ENCODE measurements at regions not wholly inside any gene's neighbourhood (a gene's known extent, or its start where the extent isn't known, plus 50 kb on each side); places are given as distances from the start of the nearest gene placed in this dataset.

DNA sequence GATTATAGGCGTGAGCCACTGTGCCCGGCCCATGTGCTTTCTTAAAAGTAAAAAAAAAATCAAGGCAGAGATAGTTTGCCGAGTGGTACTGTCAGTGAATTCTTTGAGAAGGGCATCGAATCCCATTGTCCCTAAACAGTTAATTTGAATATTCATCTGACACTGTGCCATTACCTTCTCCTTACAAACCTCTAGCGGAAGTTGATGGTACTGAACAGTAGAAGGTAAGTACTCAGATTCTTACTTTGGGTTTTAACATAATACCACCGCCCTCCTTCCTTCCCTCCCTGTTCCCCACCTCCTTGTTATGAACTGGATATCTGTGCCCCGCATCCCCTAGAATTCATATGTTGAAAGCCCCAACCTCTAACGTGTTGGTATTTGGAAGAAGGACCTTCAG, 58.2 kb upstream of the CLMP start:
- H3K9me3 ChIP-seq = no peaks in the 10 kb centered on the region
- intact Hi-C loops (cut with DNase I) = no loop called here
- no peaks in the 10 kb centered on the region for H3K27me3 ChIP-seq
- 86 to 92% methylated on average over 8 of the region's 8 CpGs for WGBS, 2 donors
- no peak overlapping the region for H3K27ac ChIP-seq
- H3K36me3 ChIP-seq = no peaks in the 10 kb centered on the region
- no peak for DNase-seq
- H3K4me3 ChIP-seq (replicated peaks in 1 of 3) = no peak overlapping the region
- TF ChIP-seq, protein P1, sequence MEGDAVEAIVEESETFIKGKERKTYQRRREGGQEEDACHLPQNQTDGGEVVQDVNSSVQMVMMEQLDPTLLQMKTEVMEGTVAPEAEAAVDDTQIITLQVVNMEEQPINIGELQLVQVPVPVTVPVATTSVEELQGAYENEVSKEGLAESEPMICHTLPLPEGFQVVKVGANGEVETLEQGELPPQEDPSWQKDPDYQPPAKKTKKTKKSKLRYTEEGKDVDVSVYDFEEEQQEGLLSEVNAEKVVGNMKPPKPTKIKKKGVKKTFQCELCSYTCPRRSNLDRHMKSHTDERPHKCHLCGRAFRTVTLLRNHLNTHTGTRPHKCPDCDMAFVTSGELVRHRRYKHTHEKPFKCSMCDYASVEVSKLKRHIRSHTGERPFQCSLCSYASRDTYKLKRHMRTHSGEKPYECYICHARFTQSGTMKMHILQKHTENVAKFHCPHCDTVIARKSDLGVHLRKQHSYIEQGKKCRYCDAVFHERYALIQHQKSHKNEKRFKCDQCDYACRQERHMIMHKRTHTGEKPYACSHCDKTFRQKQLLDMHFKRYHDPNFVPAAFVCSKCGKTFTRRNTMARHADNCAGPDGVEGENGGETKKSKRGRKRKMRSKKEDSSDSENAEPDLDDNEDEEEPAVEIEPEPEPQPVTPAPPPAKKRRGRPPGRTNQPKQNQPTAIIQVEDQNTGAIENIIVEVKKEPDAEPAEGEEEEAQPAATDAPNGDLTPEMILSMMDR (IDR thresholded peaks at IDR 0.05) = no peak
- TF ChIP-seq POLR2A (IDR thresholded peaks at IDR 0.05) = no peak
- peaks cover 0 to 3% of the 10 kb centered on the region in 2 donors for H3K4me1 ChIP-seq

DNA sequence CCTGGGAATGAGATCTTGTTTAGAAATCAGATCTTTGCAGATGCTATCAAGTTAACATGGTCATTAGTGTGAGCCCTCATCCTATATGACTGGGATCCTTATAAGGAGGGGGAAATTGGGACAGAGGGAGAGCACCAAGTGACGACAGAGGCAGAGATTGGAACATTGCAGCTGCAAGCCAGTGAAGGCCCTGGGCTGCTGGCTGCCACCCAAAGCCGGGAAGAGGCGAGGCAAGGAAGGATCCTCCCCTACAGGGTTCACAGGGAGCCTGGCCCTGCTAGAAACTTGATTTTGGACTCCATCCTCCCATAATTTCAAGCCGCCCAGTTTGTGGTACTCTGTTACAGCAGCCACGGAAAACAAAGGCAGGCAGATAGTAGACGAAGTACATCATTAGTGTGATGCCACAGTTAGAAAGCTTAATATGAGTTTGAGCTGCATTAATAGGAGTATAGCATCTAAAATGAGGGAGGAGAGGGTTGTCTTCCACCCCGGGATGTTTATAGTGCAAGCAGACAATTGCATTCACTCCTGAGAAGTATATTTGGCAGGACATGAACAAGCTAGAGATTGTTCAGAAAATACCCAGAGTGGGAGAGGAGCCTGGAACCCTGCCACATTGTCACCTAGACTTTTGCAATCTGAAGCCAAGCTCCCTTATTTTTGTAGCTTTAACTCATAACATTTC, 56.8 kb upstream of the CLMP start:
- H3K4me1 ChIP-seq = peaks cover 0 to 3% of the 10 kb centered on the region in 2 donors
- intact Hi-C loops (cut with DNase I) = no loop called here
- 49 to 55% methylated on average over 7 of the region's 7 CpGs for WGBS, 2 donors
- no peaks in the 10 kb centered on the region for H3K9me3 ChIP-seq
- H3K27me3 ChIP-seq = no peaks in the 10 kb centered on the region
- TF ChIP-seq POLR2A (IDR thresholded peaks at IDR 0.05) = no peak
- TF ChIP-seq, protein P1 (IDR thresholded peaks at IDR 0.05) = no peak
- H3K36me3 ChIP-seq = no peaks in the 10 kb centered on the region
- DNase-seq = peak; percentile 28 to 49
- no peak overlapping the region for H3K4me3 ChIP-seq (replicated peaks in 1 of 3)
- H3K27ac ChIP-seq = no peak overlapping the region

DNA sequence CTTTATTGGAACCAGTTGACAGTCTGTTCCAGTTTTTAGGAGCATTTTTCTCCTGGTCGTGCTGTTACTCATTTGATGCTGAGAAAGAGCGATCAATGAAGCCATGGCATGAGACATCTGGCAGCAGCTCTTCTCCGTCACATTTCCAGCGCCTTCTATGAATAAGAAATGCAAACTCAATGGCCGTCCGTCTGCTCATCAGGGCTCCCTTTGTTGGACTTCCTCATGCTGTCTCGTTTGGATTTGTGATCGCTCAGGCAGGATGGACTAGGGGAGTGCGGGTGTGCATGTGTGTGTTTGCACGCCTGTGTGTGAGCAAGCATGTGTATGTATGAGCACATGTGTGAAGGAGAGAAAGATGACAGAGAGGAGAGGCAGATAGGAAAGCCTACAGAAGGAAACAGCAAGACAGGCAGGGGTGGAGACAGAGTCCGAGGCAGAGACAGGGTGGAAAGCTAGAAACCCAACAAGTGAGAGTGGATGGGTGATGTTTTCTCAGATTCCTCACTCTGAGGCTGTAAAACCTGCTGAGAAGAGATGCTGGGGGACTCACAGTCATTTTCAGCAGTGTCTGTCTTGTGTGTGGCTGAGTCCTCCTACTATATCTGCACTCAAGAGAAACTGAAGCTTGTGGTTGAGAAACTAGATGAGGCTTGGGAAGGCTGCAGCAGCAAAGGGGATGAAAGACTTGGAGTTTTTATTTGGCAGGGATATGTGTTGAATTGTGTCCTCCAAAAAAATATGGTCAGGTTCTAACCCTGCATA, 56.0 kb upstream of the CLMP start:
- no peaks in the 10 kb centered on the region for H3K27me3 ChIP-seq
- H3K36me3 ChIP-seq = no peaks in the 10 kb centered on the region
- no peak overlapping the region for H3K4me3 ChIP-seq (replicated peaks in 1 of 3)
- TF ChIP-seq, protein P1 (IDR thresholded peaks at IDR 0.05) = no peak
- TF ChIP-seq POLR2A (IDR thresholded peaks at IDR 0.05) = no peak
- DNase-seq = no peak
- intact Hi-C loops (cut with DNase I) = no loop called here
- WGBS, 2 donors = 91 to 92% methylated on average over 11 of the region's 11 CpGs
- H3K4me1 ChIP-seq = peaks cover 0 to 3% of the 10 kb centered on the region in 2 donors
- no peak overlapping the region for H3K27ac ChIP-seq
- H3K9me3 ChIP-seq = no peaks in the 10 kb centered on the region

DNA sequence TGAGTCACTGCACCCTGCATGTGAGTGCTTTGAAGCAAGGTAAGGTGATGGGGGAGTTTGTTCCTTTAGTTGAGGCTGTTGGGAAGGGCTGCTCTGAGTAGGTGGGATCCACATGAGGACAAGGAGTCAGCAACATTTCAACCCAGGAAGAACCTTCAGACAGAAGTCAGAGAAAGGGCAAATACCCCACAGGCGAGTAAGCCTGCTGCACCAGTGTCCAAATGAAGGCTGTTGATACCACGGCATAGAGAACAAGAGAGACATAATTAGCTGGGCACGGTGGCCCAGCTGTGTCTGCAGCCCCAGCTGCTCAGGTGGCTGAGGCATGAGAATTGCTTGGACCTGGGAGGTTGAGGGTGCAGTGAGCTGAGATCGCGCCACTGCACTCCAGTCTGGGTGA, 54.3 kb upstream of the CLMP start:
- TF ChIP-seq POLR2A (IDR thresholded peaks at IDR 0.05) = no peak
- TF ChIP-seq, protein P1 (IDR thresholded peaks at IDR 0.05) = no peak
- H3K4me1 ChIP-seq = peaks cover 0 to 3% of the 10 kb centered on the region in 2 donors
- intact Hi-C loops (cut with DNase I) = loop anchor here (5.0 kb wide), 1 partner anchor 137 kb away; no protein-coding TSS in a partner anchor
- H3K36me3 ChIP-seq = no peaks in the 10 kb centered on the region
- DNase-seq = no peak
- no peaks in the 10 kb centered on the region for H3K27me3 ChIP-seq
- no peaks in the 10 kb centered on the region for H3K9me3 ChIP-seq
- no peak overlapping the region for H3K4me3 ChIP-seq (replicated peaks in 1 of 3)
- 85 to 90% methylated on average over 5 of the region's 5 CpGs for WGBS, 2 donors
- H3K27ac ChIP-seq = no peak overlapping the region

DNA sequence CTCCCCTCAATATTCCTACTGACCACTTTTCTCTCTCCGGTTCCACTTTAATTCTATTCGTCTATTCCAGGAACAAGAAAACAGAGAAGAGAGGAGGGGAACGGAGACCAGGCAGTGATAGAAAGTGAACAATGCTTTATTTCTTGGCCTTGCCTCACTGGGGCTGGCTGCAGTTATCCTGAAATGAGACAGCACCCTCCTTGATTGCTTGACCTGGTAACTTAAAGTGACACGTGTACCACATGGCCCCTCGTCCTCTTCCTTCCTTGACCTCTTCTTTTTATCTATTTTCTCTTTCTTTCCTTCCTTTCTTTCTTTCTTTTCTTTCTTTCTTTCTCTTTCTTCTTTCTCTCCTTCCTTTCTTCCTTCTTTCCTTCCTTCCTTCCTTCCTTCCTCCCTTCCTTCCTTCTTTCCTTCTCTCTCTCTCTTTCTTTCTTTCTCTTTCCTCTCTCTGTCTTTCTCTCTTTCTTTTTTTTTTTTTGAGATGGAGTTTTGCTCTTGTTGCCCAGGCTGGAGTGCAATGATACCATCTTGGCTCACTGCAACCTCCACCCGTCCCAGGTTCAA, 52.8 kb upstream of the CLMP start:
- H3K4me3 ChIP-seq (replicated peaks in 1 of 3) = no peak overlapping the region
- WGBS, 2 donors = 49 to 59% methylated on average over 6 of the region's 6 CpGs
- H3K27me3 ChIP-seq = no peaks in the 10 kb centered on the region
- no peak overlapping the region for H3K27ac ChIP-seq
- intact Hi-C loops (cut with DNase I) = loop anchor here (5.0 kb wide), 1 partner anchor 136 kb away; no protein-coding TSS in a partner anchor
- TF ChIP-seq, protein P1 (IDR thresholded peaks at IDR 0.05) = no peak
- TF ChIP-seq POLR2A (IDR thresholded peaks at IDR 0.05) = no peak
- peaks cover 0 to 3% of the 10 kb centered on the region in 2 donors for H3K4me1 ChIP-seq
- H3K36me3 ChIP-seq = no peaks in the 10 kb centered on the region
- no peaks in the 10 kb centered on the region for H3K9me3 ChIP-seq
- no peak for DNase-seq

Measured in thyroid gland (tissue), 4 donors.